GM19328 (cell line): ENCODE measurements at regions not wholly inside any gene's neighbourhood (a gene's known extent, or its start where the extent isn't known, plus 50 kb on each side); places are given as distances from the start of the nearest gene placed in this dataset.

Experiments
- ATAC-seq: cut with Tn5 transposase; IDR thresholded peaks from one replicate; pipeline ENCODE4 v1.9.1; 2021; ENCODE audit warnings: mild to moderate bottlenecking, moderate library complexity; ENCODE audit not compliant: unreplicated experiment

DNA sequence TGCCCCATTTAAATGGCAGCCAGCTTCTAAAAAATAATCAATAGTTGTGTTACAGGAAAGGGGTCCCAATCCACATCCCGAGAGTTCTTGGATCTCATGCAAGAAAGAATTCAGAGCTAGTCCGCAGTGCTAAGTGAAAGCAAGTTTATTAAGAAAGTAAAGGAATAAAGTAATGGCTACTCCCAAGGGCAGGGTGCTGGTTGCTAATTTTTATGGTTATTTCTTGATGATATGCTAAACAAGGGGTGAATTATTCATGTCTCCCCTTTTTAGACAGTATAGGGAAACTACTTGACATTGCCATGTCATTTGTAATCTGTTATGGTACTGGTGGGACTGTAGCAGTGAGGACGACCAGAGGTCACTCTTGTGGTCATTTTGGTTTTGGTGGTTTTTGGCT, 591.3 kb downstream of the LRFN5 start:
- no peak for ATAC-seq

DNA sequence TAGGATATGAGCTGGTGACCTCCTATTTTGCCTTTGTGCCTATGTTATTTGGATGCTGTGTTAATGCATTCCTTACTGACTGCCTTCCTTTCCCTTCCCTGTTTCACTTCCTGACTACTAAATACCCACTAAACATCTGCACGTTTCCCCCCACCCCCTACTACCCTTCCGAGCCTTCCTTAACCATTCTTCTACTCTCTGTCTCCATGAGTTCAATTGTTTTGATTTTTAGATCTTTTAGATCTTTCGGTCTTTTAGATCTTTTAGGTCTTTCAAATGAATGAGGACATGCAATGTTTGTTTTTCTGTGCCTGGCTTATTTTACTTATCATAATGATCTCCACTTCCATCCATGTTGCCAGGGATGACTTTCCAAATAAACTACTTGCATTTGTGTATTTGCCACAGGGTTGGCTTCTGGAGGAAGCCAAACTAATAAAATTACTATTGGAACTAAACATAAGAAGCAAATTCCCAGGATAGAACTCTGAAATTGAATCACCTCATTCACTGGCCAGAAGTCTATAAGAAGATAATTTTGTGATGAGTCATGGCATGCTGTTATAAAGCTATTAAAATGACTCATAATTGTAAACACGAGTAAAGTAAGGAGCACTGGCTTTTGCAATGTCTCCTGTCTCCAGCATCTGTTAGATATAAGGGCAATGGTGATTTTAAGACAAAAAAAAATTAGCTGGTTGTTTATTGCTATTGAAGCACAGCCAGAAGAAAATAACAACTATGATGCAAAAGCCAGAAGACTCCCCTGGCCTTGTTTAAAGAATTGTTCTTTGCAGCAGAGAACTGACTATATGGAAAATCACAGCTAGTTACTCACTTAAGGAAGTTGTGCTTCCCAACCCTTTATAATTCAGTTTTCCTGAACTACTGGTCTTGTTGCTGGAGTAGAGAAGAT, 586.3 kb downstream of the LRFN5 start:
- ATAC-seq, result no peak

DNA sequence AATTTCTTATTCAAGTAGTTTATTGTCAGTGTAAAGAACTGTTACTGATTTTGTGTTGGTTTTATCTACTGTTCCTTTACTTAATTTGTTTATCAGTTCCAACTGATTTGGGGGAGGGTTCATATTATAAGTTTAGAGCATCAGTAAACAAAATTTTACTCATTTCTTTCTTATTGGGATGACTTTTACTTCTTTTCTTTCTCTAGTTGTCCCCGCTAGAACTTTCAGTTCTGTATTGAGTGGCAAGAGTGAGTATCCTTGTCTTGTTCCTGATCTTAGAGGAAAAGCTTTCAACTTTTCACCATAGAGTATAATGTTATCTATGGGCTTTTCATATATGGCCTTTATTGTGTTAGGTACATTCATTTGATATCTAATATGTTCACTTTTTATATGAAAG, 584.1 kb downstream of the LRFN5 start:
- no peak for ATAC-seq

DNA sequence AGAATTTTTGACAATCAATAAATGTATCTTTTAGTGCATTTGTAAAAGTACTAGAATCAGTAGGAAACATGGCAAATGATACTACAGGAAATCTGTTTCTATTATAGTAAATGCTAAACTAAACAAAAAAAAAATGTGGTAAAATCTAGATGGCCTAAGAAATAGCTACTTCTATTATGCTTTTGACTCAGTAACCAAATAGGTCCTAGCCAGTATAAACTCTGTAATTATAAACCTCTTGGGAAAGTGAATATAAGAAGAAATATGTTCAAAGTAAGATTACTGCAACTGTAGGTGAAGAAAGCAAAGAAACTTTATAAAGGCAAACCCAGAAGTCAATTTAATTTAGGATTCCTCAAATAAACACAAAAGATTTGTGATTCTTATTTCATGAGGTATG, 581.2 kb downstream of the LRFN5 start:
- no peak for ATAC-seq

DNA sequence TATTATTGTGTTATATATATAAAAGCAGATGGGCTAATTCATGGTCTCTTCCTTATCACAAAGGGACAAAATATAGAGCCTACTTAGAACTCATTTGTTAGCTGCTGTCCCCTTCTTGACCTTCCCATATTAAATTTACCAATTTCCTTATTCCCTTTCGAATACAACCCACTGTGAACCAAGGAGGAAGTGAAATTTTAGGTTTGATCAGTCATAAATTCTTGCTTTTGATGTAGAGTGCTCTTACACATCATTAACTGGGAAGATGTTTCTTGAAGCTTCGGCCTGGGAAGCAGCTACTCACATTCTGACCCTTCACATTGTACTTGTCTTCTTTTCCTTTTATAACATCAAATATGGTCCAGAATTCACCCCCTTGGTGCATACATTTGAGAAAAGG, 579.0 kb downstream of the LRFN5 start:
- no peak for ATAC-seq

DNA sequence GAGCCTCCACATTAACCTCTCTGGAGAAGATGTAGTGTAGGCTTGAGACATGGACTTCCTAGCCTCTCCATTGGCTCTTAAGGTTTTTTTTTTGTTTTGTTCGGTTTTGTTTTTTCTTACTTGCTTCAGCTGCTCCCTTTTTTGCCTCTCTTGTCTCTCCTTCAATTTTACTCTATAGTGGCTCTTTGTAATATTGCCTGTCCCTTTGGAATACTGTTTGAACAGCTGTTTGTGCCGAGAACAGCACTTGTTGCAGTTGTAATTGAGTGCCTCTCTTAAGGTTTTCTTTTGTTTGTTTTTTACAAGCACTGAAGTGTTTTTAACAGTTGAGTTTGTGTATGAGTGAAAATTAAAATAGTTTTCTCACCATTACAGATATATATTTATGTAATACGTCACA, 567.7 kb downstream of the LRFN5 start:
- no peak for ATAC-seq

DNA sequence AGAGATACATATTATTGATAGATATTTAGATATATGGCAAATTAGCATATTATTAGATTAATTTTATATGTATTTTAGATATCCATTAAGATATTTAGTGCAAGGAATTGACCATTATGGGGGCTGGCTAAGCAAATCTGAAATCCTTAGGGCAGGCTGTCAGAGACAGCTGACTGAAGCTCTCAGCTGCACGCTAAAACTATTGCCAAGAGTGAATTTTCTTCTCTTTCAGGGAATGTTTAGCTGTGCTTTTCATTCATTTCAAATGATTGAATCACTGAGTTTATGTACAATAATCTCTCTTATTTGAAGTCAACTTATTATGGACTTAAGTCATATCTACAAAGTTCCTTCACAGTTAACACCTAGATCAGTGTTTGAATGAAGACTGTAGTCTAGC, 566.5 kb downstream of the LRFN5 start:
- ATAC-seq, result no peak

DNA sequence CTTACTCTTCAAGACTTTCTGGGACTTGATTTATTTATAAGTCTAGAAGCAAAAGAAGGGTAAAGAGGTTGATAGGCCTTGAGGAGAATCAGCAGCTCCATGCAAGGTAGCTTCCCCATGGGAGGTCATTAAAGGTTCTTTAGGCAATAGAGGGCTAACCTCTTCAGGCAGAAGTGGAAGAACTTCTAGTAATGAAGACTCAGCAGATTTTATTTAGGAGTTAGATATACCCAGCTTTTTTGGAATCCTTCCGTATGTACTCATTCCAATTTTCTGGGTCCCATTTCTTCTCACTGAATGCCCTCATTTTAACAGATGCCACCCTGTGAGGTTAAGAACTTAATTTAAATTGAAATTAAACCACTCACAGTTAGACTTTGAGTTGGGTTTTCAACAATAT, 565.6 kb downstream of the LRFN5 start:
- ATAC-seq, result no peak

DNA sequence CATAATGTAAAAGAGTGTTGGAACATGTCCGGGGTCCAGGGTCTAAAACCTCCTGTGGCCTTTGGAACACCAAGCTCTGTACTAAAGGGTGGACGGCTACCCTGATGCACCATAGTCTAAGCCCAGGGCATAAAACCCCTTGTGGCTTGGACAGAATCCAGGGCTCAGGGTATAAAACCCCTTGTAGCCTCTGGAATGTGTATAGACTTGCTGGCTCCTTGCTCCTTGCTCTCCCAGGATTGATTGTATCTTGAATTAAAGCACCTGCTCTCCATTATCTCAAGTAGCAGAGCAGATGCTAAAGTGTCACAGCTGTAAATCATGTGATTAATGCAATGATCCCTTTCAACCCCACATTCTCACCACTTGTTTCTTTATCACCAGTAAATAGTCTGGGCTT, 556.5 kb downstream of the LRFN5 start:
- ATAC-seq, result no peak

DNA sequence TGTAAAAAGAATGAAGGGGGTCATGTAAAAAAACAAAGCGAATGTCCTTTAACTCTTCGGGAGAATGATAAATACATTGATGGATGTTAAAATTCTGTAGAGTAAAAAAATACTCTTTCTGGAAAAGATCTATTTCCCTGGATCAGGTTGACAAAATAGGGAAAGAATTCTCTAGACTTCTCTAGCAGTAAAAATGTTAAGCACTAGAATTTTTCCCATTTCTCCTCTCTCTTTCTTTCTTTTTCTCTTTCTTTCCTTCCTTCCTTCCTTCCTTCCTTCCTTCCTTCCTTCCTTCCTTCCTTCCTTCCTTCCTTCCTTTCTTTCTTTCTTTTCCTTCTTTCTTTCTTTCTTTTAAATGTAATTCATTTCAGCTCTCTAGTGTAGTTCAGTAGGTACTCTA, 552.5 kb downstream of the LRFN5 start:
- ATAC-seq, result no peak

DNA sequence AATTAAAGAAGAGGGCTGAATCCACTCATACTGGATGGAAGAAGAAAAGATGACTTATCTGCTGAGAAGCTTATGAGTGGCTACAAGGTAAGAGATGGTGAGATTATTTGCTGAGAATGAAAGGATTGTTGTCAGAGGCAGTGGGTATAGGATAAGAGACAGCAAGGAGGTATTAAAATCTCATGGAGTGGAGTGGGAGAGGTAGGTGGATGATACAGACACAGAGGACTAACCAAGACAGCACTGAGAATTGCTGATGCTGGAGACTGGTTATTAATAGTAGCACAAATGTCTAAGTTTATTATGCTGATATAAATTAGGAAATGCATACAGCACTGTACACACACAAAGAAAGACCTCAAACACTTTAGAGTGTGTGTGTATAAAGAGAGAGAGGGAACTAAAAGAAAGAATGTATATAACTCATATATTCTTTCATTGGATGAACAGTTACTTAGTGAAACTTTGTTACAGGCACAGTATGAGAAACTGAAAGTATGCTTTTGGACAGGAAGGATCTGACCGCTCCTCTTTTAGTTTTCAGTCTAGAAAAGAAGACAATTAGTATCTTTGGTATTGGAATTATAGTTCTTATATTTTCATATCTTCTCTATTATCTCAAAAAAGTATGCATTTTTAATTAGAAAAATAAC, 543.1 kb downstream of the LRFN5 start:
- no peak for ATAC-seq

DNA sequence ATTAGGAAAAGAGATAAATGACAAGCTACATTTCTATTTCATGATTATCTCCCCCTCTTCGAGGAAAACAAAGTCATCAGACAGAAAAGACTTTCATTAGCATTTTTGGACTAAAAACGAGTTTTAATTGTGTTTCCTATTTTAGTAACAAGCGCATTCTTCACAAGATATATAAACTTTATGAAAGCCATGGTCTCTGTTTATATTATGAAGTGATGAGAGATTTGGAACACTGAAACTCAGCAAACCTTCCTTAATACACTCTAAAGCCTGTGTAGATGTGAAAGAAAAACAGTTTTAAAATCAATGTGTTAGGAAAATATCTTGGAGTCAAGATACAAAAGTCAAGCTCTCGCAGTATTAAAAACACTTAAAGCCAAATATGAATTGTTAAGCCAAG, 539.1 kb downstream of the LRFN5 start:
- ATAC-seq, result no peak

DNA sequence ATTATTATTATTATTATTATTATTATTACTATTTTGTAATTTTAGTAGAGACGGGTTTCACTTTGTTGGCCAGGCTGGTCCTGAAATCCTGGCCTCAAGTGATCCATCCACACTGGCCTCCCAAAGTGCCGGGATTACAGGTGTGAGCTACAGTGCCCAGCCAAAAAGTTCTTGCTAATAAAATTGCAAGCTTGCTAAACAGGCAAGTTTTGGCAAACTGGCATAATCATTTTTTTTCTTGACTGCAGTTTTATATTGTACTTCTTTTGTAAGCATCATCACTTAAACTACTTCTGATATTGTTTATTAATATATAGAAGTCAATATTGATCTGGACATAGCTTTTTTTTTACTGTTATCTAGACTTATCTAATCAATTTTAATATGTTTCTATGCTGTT, 536.4 kb downstream of the LRFN5 start:
- no peak for ATAC-seq

DNA sequence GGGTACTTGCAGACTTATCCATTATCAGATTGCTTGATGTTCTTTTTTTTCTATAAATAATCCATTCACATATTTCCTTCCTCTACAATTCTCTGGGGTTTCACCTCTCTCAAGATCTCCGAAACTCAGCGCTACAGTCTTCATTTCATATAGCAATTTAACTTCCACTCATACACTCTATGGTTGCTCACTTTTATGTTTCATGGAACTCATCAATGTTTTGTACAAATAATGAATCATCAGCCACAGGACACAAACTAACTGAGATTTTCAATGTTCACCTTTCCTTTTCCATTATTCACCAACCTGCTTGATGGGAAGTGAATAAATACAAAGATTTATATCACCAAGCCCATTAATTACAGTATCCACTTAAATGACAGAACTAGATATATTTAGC, 534.7 kb downstream of the LRFN5 start:
- no peak for ATAC-seq

DNA sequence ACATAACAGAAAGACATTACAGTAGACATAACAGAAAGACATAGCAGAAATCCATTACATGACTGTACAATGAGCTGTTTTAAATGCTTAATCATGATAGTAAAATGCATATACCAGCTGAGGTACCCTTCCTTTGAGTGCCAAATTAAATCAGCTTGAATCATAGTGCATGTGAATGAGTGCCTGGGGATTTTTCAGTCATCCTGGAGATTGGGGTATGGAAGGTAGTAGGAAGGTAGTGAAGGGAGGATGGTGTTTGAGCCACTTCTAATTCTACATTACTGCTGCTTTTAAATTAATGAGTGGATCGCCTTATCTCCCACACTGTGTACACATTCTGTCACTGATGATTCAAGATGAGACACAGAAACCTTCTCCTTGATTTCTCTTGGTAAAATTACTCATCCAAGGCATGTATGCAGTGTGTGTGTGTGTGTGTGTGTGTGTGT, 534.2 kb downstream of the LRFN5 start:
- no peak for ATAC-seq

DNA sequence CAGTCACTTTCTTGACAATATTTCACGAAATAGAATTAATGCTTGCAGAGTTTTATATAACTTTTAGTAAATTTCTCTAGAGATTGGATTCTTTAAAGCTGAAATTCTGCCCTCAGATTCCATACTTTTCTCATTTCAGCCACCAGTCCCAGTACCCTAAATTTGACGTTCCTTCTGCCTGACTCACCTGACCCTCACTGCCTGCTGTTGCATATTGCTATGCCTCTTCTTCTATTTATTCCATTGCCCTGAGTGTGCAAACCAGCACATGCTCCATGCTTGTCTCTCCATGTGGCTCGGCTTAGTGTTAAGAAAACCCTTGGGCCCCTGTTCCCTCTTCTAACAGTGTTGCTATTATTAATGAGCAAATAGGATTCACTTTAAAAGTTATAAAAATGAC, 533.3 kb downstream of the LRFN5 start:
- no peak for ATAC-seq

DNA sequence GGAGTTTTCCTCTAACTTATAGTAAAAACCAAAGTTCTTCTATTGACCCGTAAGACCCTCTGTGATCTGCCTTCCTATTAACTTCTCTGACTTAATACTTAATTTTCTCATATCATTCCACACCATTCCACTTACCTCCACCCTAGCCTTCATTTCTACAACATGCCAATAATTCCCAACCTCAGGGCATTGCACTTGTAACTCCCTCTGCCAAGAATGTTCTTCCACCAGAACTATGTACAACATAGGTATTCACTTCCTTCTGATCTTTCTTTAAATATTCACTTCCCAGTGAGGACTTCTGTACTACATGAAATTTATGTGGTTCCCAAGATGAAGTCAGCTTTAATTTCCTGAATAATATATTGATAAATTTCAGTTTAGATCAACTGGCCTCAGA, 531.7 kb downstream of the LRFN5 start:
- no peak for ATAC-seq

DNA sequence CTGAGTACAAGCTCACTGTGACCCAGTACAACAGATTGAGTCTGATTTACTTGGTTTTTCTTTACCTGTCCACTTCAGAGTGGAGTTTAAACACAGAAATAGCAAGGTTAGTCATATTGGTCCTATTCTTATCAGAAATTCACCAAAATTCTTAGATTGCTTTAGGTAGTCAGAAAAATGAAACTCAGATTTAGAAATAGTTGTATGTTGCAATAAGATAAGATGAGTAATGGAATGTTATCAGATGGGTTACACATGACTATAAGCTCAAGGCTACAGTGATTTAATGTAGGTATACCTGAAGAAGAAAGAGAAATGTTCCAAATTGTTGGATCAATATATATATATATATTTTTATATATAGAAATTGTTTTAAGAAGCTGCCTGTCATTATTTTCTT, 524.1 kb downstream of the LRFN5 start:
- no peak for ATAC-seq

DNA sequence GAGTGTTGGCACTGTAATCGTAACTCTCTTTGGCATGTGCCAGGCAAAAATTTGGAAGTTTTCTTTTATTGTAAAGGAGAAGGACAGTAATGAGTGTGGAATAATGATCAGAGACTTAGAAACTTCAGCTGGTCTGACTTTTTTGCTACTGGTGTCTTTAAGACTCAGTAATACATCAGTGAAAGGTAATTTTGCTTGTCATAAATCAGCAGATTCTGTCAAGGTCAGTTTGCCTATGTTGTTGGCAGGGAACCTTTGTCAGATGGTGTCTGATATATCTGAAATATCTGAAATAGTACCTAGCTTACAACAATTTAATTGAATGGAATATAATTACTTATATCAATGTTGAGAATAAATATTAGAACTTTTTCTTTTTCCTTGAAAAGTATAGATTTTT, 516.9 kb downstream of the LRFN5 start:
- no peak for ATAC-seq

DNA sequence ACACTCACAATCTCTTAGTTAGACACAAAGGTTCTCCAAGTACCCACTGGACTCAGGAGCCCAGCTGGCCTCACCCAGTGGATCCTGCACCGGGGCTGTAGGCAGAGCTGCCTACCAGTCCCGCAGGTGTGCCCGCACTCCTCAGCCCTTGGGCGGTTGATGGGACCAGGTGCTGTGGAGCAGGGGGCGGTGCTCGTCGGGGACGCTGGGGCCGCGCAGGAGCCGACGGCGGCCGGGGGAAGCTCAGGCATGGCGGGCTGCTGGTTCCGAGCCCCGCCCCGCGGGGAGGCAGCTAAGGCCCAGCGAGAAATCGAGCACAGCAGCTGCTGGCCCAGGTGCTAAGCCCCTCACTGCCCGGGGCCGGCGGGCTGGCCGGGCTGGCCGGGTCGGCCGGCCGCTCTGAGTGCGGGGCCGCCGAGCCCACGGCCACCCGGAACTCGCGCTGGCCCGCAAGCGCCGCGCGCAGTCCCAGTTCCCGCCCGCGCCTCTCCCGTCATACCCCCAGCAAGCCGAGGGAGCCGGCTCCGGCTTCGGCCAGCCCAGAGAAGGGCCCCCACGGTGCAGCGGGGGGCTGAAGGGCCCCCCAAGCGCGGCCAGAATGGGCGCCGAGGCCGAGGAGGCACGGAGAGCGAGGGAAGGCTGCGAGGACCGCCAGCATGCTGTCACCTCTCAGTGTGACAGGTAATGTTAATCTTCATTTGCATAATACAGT, 506.8 kb downstream of the LRFN5 start:
- ATAC-seq, result no peak

DNA sequence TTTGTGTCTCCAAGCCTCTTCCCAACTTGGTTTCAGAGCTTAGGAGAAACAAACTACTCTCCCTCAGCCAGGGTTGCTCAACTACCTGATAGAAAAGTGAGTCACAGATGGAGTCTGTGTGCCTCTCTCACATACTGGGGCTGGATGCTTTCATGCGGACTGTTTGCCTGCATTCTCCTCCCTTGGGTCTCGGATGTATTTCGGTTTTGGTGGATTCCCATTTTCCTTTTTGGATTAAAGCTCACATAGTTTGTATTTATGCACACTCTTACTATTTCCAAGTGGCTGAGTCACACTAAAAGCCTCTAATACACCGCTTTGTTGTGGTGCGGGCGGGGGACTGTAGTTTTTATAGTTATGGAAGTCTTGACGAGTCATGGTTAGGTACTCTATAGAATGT, 505.4 kb downstream of the LRFN5 start:
- ATAC-seq, result no peak

DNA sequence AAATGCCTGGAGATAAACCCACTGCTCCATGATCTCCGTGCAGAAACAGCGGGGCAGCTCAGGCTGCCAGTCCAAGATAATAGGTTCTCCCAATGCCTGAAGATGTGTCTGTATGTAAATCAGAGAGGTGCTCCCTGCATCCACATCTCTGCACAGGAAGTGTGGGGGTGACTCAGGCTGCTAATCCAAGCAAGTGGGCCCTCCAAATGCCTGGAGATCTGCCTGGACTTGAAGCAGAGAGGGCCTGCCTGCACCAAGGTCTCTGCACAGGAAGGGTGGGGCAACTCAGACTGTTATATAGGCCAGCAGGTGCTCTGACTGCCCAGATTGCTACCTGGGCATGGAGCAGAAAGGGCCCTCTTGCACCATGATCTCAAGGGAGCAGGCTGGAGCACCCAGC, 504.7 kb downstream of the LRFN5 start:
- no peak for ATAC-seq
